Prostate gland (tissue), 2 donors: ENCODE measurements at regions not wholly inside any gene's neighbourhood (a gene's known extent, or its start where the extent isn't known, plus 50 kb on each side); places are given as distances from the start of the nearest gene placed in this dataset.

Experiments
- POLR2A ChIP-seq: fragments of 450-650 bp; IDR thresholded peaks from one replicate; pipeline ENCODE4 v1.6.1; 2016; ENCODE audit warnings: antibody characterized with exemption, mild to moderate bottlenecking
- POLR2AphosphoS5 ChIP-seq: sonication (generic); formaldehyde crosslinking; IDR thresholded peaks from one replicate; pipeline ENCODE4 v1.6.1; 2017; ENCODE audit warnings: antibody characterized with exemption
- TF ChIP-seq, protein P1 (sequence below), 4 experiments: fragments of 200-600 bp in 2 of 4; fragments of 450-650 bp in 2 of 4; sonication (generic) in 2 of 4; IDR thresholded peaks; 1 replicate in 3 of 4; 2 replicates in 1 of 4; pipeline ENCODE4 v1.5.1; 2016 to 2019; ENCODE audit warnings: antibody characterized with exemption in 4 of 4, mild to moderate bottlenecking in 2 of 4, moderate library complexity in 2 of 4

DNA sequence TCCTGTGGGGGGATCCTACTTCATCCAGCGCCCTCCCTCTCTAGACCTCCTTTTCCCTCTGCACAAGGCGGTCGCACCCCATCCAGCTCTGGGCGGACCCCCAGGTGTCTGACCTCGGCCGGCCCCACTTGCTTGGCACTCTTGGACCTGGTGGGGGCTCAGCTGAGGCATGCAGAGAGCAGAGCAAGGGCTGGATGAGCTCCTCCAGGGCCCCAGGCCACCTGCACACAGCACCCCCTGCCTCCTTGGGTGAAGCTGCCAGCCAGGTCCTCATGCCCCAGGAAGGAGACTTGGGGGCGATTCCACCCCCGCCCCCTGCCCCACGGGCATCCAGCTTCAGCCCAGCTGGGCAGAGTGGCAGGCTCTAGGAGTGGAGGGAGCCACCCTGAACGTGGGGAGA lies 159.4 kb upstream of the GSE1 start:
- TF ChIP-seq, protein P1, sequence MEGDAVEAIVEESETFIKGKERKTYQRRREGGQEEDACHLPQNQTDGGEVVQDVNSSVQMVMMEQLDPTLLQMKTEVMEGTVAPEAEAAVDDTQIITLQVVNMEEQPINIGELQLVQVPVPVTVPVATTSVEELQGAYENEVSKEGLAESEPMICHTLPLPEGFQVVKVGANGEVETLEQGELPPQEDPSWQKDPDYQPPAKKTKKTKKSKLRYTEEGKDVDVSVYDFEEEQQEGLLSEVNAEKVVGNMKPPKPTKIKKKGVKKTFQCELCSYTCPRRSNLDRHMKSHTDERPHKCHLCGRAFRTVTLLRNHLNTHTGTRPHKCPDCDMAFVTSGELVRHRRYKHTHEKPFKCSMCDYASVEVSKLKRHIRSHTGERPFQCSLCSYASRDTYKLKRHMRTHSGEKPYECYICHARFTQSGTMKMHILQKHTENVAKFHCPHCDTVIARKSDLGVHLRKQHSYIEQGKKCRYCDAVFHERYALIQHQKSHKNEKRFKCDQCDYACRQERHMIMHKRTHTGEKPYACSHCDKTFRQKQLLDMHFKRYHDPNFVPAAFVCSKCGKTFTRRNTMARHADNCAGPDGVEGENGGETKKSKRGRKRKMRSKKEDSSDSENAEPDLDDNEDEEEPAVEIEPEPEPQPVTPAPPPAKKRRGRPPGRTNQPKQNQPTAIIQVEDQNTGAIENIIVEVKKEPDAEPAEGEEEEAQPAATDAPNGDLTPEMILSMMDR (IDR thresholded peaks at IDR 0.05): no peak
- TF ChIP-seq POLR2A: no peak
- no peak for TF ChIP-seq POLR2AphosphoS5
